ENCODE measurements at regions not wholly inside any gene's neighbourhood (a gene's known extent, or its start where the extent isn't known, plus 50 kb on each side); places are given as distances from the start of the nearest gene placed in this dataset.

DNA sequence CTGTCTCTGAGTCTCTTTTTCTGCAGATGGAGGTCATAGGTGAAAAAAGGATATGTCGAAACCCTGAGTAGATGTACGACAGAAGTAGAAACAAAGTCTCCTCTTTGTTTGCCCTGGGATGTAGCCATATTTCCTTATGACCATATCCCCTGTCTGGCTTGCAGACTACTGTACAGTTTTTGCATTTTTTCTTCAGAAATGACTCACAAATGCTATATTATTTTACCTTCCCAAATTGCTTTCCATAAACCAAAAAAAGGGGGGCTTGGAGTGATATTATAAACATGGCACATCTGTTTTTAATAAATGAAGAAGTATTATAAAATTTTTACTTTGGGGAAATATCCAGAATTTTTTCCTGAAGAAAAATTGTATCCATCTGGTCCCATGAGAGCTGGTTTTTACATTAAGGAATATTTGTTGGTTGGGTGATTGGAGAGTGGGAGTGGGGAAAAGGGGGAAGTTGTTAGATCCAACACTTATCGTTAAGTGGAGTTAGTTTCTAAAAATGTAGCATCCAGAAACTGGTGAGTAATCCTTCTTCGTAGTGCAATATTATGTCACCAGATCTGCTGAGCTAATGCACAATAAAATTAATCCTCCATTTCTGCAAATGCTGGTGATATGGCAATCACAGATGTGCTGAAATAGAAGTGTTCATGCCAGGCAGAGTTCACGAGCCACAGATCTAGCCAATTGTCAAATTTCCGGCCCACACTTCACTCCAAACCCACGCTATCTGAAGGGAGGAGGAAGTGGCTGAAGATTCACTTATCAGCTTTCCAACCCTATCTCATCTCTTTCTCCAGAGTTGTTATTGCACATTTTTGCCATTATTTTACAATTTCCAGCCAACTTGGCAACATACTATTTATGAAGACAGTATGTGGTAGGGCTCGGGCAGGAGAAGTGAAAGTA lies 313.6 kb upstream of the ATP11B start:
- TF ChIP-seq, protein P1, sequence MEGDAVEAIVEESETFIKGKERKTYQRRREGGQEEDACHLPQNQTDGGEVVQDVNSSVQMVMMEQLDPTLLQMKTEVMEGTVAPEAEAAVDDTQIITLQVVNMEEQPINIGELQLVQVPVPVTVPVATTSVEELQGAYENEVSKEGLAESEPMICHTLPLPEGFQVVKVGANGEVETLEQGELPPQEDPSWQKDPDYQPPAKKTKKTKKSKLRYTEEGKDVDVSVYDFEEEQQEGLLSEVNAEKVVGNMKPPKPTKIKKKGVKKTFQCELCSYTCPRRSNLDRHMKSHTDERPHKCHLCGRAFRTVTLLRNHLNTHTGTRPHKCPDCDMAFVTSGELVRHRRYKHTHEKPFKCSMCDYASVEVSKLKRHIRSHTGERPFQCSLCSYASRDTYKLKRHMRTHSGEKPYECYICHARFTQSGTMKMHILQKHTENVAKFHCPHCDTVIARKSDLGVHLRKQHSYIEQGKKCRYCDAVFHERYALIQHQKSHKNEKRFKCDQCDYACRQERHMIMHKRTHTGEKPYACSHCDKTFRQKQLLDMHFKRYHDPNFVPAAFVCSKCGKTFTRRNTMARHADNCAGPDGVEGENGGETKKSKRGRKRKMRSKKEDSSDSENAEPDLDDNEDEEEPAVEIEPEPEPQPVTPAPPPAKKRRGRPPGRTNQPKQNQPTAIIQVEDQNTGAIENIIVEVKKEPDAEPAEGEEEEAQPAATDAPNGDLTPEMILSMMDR (conservative IDR thresholded peaks at IDR 0.05), result no peak
- no peak for TF ChIP-seq ZFX (IDR thresholded peaks at IDR 0.05)

All from C4-2B (cell line).